Activated T-cell treated with anti-CD3 and anti-CD28 coated beads, Interleukin-2, amount 50 U/mL, for 4 hours (primary cell): ENCODE measurements at regions not wholly inside any gene's neighbourhood (a gene's known extent, or its start where the extent isn't known, plus 50 kb on each side); places are given as distances from the start of the nearest gene placed in this dataset.

Experiments used
- ATAC-seq, 2 donors: fragments of 200-7000 bp; cut with Tn5 transposase; one replicate each; pipeline ENCODE4 v1.10.0; 2021
- DNase-seq: peaks from one replicate; pipeline ENCODE4 v3.0.0-alpha.2; 2020
- H3K27me3 Mint-ChIP-seq: one replicate; pipeline ENCODE4 v1.8.0; 2021; ENCODE audit warnings: low read depth, mixed read lengths
- H3K36me3 Mint-ChIP-seq: one replicate; pipeline ENCODE4 v1.8.0; 2022; ENCODE audit warnings: mixed read lengths; ENCODE audit not compliant: insufficient read depth
- H3K4me1 Mint-ChIP-seq: one replicate; pipeline ENCODE4 v1.8.0; 2021; ENCODE audit warnings: low read depth, mixed read lengths
- H3K4me3 Mint-ChIP-seq: one replicate; pipeline ENCODE4 v1.8.0; 2021; ENCODE audit warnings: mild to moderate bottlenecking, moderate library complexity, mixed read lengths
- H3K9me3 Mint-ChIP-seq: one replicate; pipeline ENCODE4 v1.8.0; 2021; ENCODE audit warnings: mixed read lengths

- Mint-ChIP-seq H3K4me1 (no peaks in the 10 kb centered on the region), H3K27me3 (no peaks in the 10 kb centered on the region), H3K9me3 (no peaks in the 10 kb centered on the region), H3K36me3 (no peaks in the 10 kb centered on the region), H3K4me3 (no peak overlapping the region)
- ATAC-seq, result no peak
- no peak for DNase-seq
Measured at GRCh38 chr2:182573553-182573952, 142.5 kb upstream of the DNAJC10 start.

DNA sequence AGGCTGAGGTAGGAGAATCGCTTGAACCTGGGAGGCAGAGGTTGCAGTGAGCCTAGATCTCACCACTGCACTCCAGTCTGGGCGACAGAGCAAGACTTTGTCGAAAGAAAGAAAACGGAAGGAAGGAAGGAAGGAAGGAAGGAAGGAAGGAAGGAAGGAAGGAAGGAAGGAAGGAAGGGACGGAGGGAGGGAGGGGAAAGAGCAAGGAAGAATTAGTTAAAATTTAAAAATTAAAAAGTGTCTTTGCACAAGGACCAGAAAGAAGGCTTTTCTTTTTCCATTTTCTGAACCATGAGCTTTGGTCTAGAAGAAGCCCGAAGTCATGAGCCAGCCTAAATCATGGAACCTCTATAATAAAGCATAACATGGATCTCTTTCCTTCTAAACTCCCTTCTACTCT is 138.2 kb upstream of the DNAJC10 start:
- H3K4me1 Mint-ChIP-seq, result no peaks in the 10 kb centered on the region
- ATAC-seq, result no peak

GRCh38 chr2:182581196-182581935 is 134.7 kb upstream of the DNAJC10 start:
- H3K4me1 Mint-ChIP-seq, result no peaks in the 10 kb centered on the region
- H3K27me3 Mint-ChIP-seq, result no peaks in the 10 kb centered on the region
- H3K36me3 Mint-ChIP-seq, result no peaks in the 10 kb centered on the region
- H3K4me3 Mint-ChIP-seq, result no peak overlapping the region
- no peaks in the 10 kb centered on the region for H3K9me3 Mint-ChIP-seq
- ATAC-seq, result no peak
- DNase-seq, result no peak

More for the DNA sequence above, 138.2 kb upstream of the DNAJC10 start:
- no peak for DNase-seq
- no peak overlapping the region for H3K4me3 Mint-ChIP-seq
- no peaks in the 10 kb centered on the region for H3K27me3 Mint-ChIP-seq
- H3K9me3 Mint-ChIP-seq, result no peaks in the 10 kb centered on the region
- H3K36me3 Mint-ChIP-seq, result no peaks in the 10 kb centered on the region

GRCh38 chr2:182584462-182584861 is 131.6 kb upstream of the DNAJC10 start:
- Mint-ChIP-seq H3K4me1 (no peaks in the 10 kb centered on the region), H3K27me3 (no peaks in the 10 kb centered on the region), H3K36me3 (no peaks in the 10 kb centered on the region), H3K4me3 (no peak overlapping the region), H3K9me3 (no peaks in the 10 kb centered on the region)
- ATAC-seq (no peak), DNase-seq (no peak)

DNA sequence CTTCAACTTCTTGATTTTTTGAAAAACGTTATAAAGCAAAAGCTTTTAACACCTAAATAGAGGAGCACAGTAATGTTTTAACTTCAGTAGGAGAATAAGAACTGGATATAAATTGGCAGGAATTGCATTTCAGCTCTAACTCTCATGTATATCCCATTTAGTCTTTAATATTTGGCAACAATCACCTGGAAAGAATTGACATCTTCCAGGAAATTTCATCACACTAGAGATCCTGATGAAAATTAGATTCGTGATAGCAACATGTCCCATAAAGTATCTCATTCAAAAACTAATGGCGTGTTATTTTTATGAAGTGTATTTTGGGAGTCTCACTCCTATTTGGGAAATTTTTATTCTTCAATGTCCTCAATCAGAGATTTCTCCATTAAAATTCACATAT is 131.1 kb upstream of the DNAJC10 start:
- DNase-seq, result no peak
- no peak overlapping the region for H3K4me3 Mint-ChIP-seq
- no peaks in the 10 kb centered on the region for H3K36me3 Mint-ChIP-seq
- H3K4me1 Mint-ChIP-seq, result no peaks in the 10 kb centered on the region
- no peak for ATAC-seq
- no peaks in the 10 kb centered on the region for H3K9me3 Mint-ChIP-seq
- H3K27me3 Mint-ChIP-seq, result no peaks in the 10 kb centered on the region

DNA sequence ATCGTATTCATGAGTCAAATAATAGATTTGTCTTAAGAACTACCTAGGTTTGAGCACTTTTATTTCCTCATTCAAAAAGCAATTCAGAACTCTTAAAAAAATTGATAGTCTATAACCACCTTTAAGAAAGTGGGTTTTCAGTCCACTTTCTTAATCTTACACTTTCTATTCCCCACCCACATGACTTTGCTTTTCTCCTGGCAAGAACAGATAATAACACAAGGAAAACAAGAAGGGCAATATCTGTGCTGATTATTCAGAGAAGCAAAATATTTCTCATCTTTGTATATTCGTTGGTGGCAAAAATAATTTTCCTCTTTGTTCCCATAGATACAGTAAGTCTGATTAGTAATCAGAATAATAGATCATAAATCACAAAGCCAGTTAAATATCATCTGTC is 130.6 kb upstream of the DNAJC10 start:
- Mint-ChIP-seq H3K4me3 (no peak overlapping the region), H3K27me3 (no peaks in the 10 kb centered on the region), H3K9me3 (no peaks in the 10 kb centered on the region), H3K36me3 (no peaks in the 10 kb centered on the region), H3K4me1 (no peaks in the 10 kb centered on the region)
- no peak for DNase-seq
- no peak for ATAC-seq

- ATAC-seq (no peak), DNase-seq (no peak)
- no peaks in the 10 kb centered on the region for H3K4me1 Mint-ChIP-seq
- no peaks in the 10 kb centered on the region for H3K9me3 Mint-ChIP-seq
- no peaks in the 10 kb centered on the region for H3K36me3 Mint-ChIP-seq
- H3K27me3 Mint-ChIP-seq, result no peaks in the 10 kb centered on the region
- H3K4me3 Mint-ChIP-seq, result no peak overlapping the region
Measured at GRCh38 chr2:182586426-182586825, 129.6 kb upstream of the DNAJC10 start.

- Mint-ChIP-seq H3K27me3 (peaks cover 6% of the 10 kb centered on the region), H3K4me1 (no peaks in the 10 kb centered on the region), H3K9me3 (no peaks in the 10 kb centered on the region), H3K4me3 (no peak overlapping the region), H3K36me3 (no peaks in the 10 kb centered on the region)
- DNase-seq (no peak), ATAC-seq (no peak)
Measured at GRCh38 chr2:182587831-182588230, 128.2 kb upstream of the DNAJC10 start.

GRCh38 chr2:182589121-182589520 is 126.9 kb upstream of the DNAJC10 start:
- Mint-ChIP-seq H3K4me1 (no peaks in the 10 kb centered on the region), H3K9me3 (no peaks in the 10 kb centered on the region), H3K4me3 (no peak overlapping the region), H3K36me3 (no peaks in the 10 kb centered on the region), H3K27me3 (peaks cover 10% of the 10 kb centered on the region)
- ATAC-seq (no peak), DNase-seq (no peak)

DNA sequence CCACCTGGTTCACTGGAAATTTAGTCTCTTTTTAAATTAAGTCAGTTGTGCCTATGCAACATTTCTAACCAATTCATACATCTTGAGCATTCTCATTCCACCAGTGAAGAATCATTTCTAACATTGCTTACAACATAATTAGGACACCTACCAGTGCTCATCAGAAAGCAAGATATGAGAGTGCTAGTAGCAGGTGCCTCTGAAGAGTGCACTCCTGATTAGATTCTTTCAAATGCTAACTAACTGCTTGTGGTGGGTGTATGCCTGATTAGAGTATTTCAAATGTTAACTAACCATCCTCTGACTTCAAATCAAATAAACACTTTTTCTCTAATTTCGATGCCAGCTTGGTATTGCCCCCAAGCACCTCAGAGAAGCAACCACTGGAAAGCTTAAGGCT is 124.3 kb upstream of the DNAJC10 start:
- Mint-ChIP-seq H3K4me1 (no peaks in the 10 kb centered on the region), H3K9me3 (no peaks in the 10 kb centered on the region), H3K27me3 (peaks cover 10% of the 10 kb centered on the region), H3K4me3 (no peak overlapping the region), H3K36me3 (no peaks in the 10 kb centered on the region)
- no peak for ATAC-seq
- DNase-seq, result no peak

- ATAC-seq, result no peak
- H3K4me1 Mint-ChIP-seq, result no peaks in the 10 kb centered on the region
- DNase-seq, result no peak
- H3K9me3 Mint-ChIP-seq, result no peaks in the 10 kb centered on the region
- H3K36me3 Mint-ChIP-seq, result no peaks in the 10 kb centered on the region
- no peak overlapping the region for H3K4me3 Mint-ChIP-seq
- H3K27me3 Mint-ChIP-seq, result peaks cover 10% of the 10 kb centered on the region
Measured at GRCh38 chr2:182592691-182593393, 123.2 kb upstream of the DNAJC10 start.

DNA sequence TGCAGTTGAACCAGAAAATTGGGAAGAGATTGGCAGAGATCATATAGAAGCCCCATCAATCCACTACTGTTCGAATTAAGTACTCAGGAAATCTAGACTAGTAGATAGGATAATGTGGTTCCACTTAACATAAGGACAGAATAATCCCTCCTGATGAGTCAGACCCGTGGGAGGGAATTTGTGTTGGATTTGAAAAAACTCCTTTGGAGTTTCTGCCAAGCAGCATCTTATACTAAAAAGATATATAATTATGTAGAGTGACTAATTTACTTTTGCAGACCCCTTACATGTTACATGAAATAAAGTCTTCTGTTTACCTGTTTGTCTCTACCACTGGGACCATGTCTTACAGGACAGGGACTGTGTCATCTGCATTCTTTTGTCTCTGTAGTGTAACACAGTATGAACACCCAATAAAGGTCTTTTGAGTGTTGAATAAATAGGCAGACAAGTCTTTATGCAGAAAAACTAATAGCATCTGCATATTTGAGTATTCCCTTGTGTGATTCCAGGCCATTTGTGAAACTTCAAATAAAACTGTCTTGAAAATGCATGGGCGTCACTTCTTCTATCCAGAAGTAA is 122.6 kb upstream of the DNAJC10 start:
- ATAC-seq, result no peak
- Mint-ChIP-seq H3K9me3 (no peaks in the 10 kb centered on the region), H3K4me3 (no peak overlapping the region)

GRCh38 chr2:182594286-182594685 is 121.8 kb upstream of the DNAJC10 start:
- H3K4me3 Mint-ChIP-seq, result no peak overlapping the region

More for the DNA sequence above, 122.6 kb upstream of the DNAJC10 start:
- Mint-ChIP-seq H3K36me3 (no peaks in the 10 kb centered on the region), H3K27me3 (peaks cover 10% of the 10 kb centered on the region), H3K4me1 (no peaks in the 10 kb centered on the region)
- no peak for DNase-seq

DNA sequence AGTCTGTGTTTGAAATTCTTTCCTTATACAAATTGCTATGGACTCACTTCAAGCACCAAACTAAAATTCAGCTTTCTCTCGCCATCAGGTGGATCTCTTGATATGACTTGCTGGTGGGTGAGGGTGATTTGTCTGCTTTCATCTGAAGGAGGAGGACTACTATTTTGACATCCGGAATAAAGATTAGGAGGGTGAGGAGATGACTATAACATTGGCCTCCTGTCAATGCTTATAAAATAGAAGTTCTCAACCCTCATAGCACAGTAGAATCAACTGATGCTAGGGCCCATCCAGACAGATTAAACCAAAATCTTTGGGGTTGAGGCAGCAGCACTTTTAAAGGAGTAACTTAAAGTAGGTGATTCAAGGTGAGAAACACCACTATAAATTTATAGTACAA is 120.4 kb upstream of the DNAJC10 start:
- H3K27me3 Mint-ChIP-seq, result peaks cover 10% of the 10 kb centered on the region
- no peak for ATAC-seq
- DNase-seq, result no peak
- no peaks in the 10 kb centered on the region for H3K4me1 Mint-ChIP-seq
- H3K9me3 Mint-ChIP-seq, result no peaks in the 10 kb centered on the region
- H3K36me3 Mint-ChIP-seq, result no peaks in the 10 kb centered on the region
- no peak overlapping the region for H3K4me3 Mint-ChIP-seq

More at GRCh38 chr2:182594286-182594685, 121.8 kb upstream of the DNAJC10 start:
- peaks cover 10% of the 10 kb centered on the region for H3K27me3 Mint-ChIP-seq
- no peaks in the 10 kb centered on the region for H3K9me3 Mint-ChIP-seq
- ATAC-seq, result no peak
- no peaks in the 10 kb centered on the region for H3K4me1 Mint-ChIP-seq
- DNase-seq, result no peak
- H3K36me3 Mint-ChIP-seq, result no peaks in the 10 kb centered on the region
